GM12874 (cell line): ENCODE measurements at regions not wholly inside any gene's neighbourhood (a gene's known extent, or its start where the extent isn't known, plus 50 kb on each side); places are given as distances from the start of the nearest gene placed in this dataset.

ENCODE experiments used
- CTCF ChIP-seq: IDR thresholded peaks from 2 replicates; pipeline ENCODE4 v1.5.1; 2011; ENCODE audit warnings: low read depth, mild to moderate bottlenecking, control low read depth, low read length, moderate library complexity; ENCODE audit not compliant: insufficient read depth

GRCh38 chr11:122170815-122171475 is 54.9 kb upstream of the BLID start:
- no peak for TF ChIP-seq CTCF

- no peak for TF ChIP-seq CTCF
Observed at GRCh38 chr11:122168218-122168617, 52.2 kb upstream of the BLID start.

GRCh38 chr11:122167100-122167499 is 51.1 kb upstream of the BLID start:
- TF ChIP-seq CTCF: no peak

GRCh38 chr11:122165607-122166371 is 49.8 kb upstream of the BLID start:
- TF ChIP-seq CTCF: no peak
